Hepatocyte (in vitro differentiated cells): ENCODE measurements at regions not wholly inside any gene's neighbourhood (a gene's known extent, or its start where the extent isn't known, plus 50 kb on each side); places are given as distances from the start of the nearest gene placed in this dataset.

Experiments used
- CTCF ChIP-seq: fragments of 200-600 bp; sonication (generic); IDR thresholded peaks from 2 replicates; pipeline ENCODE4 v1.5.1; 2016; ENCODE audit warnings: antibody characterized with exemption, mild to moderate bottlenecking; ENCODE audit not compliant: poor library complexity
- EZH2 ChIP-seq: fragments of 200-600 bp; sonication (generic); IDR thresholded peaks from 2 replicates; pipeline ENCODE4 v1.6.1; 2016; ENCODE audit warnings: antibody characterized with exemption, mild to moderate bottlenecking, borderline replicate concordance
- EZH2phosphoT487 ChIP-seq: fragments of 200-600 bp; sonication (generic); IDR thresholded peaks from one replicate; pipeline ENCODE4 v1.6.1; 2018; ENCODE audit warnings: antibody characterized with exemption, mild to moderate bottlenecking, low read depth, moderate library complexity; ENCODE audit not compliant: unreplicated experiment, severe bottlenecking

DNA sequence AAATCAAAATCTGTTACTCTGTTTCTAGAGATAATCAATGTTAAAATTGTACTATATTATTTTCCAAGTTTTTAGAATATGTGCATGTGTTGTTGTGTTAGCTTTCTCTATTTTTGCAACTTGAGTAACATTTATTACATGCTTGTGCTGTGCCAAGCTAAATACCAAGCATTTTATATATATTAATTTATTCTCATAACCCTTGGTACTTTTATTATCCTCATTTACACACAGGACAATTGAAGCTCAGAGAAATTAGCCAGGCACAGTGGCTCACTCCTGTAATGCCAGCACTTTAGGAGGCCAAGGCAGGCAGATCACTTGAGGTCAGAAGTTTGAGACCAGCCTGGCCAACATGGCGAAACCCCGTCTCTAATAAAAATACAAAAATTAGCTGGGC, 254.0 kb upstream of the DMRT1 start:
- TF ChIP-seq CTCF (no peak), EZH2 (no peak), EZH2phosphoT487 (no peak)
